K562 (cell line): ENCODE measurements at regions not wholly inside any gene's neighbourhood (a gene's known extent, or its start where the extent isn't known, plus 50 kb on each side); places are given as distances from the start of the nearest gene placed in this dataset.

Experiments used
- ARID2 ChIP-seq: fragments of 450-650 bp; IDR thresholded peaks from 2 replicates; pipeline ENCODE4 v1.6.1; 2017; ENCODE audit warnings: antibody characterized with exemption, mild to moderate bottlenecking
- ASH1L ChIP-seq: fragments of 450-650 bp; IDR thresholded peaks from 2 replicates; pipeline ENCODE4 v1.6.1; 2018; ENCODE audit warnings: borderline replicate concordance, mild to moderate bottlenecking, low read depth; ENCODE audit not compliant: partially characterized antibody
- BRD4 ChIP-seq: fragments of 200-600 bp; sonication (generic); IDR thresholded peaks from 2 replicates; pipeline ENCODE4 v1.6.1; 2017; ENCODE audit warnings: inconsistent platforms
- CTCF ChIP-seq, 3 experiments: IDR thresholded peaks in 2 of 3; conservative IDR thresholded peaks in 1 of 3; 2 replicates each; pipeline ENCODE4 v1.5.1; 2011 to 2012; ENCODE audit warnings: low read length in 3 of 3, mild to moderate bottlenecking in 3 of 3, control low read depth in 2 of 3, improper control_type of control experiment in 1 of 3, inconsistent platforms in 1 of 3, low read depth in 1 of 3, mixed read lengths in 1 of 3, moderate library complexity in 1 of 3; ENCODE audit not compliant: insufficient read depth in 2 of 3
- ESRRA ChIP-seq: fragments of 450-650 bp; IDR thresholded peaks from 2 replicates; pipeline ENCODE4 v1.6.1; 2014; ENCODE audit warnings: low read depth, mild to moderate bottlenecking, moderate library complexity, borderline replicate concordance
- GTF3C2 ChIP-seq: IDR thresholded peaks from 3 replicates; pipeline ENCODE4 v1.6.1; 2011; ENCODE audit warnings: borderline replicate concordance, mild to moderate bottlenecking, moderate library complexity; ENCODE audit not compliant: insufficient read length; ENCODE audit errors: extremely low read depth
- NR0B1 ChIP-seq: fragments of 450-650 bp; IDR thresholded peaks from one replicate; pipeline ENCODE4 v1.6.1; 2018; ENCODE audit warnings: mild to moderate bottlenecking, moderate library complexity; ENCODE audit not compliant: partially characterized antibody
- NUFIP1 ChIP-seq: fragments of 450-650 bp; IDR thresholded peaks from 2 replicates; pipeline ENCODE4 v1.6.1; 2018; ENCODE audit not compliant: partially characterized antibody
- SLC30A9 ChIP-seq: fragments of 250-450 bp; sonication (Bioruptor Pico); IDR thresholded peaks from 2 replicates; pipeline ENCODE4 v1.8.0; 2022; ENCODE audit warnings: mild to moderate bottlenecking, moderate library complexity
- TRIM24 ChIP-seq, 2 experiments: fragments of 450-650 bp; IDR thresholded peaks; 2 replicates each; pipeline ENCODE4 v1.6.1; 2016
- ZBTB26 ChIP-seq: fragments of 450-650 bp; formaldehyde crosslinking; IDR thresholded peaks from 2 replicates; pipeline ENCODE4 v1.4.0; 2022; ENCODE audit warnings: missing genetic modification characterization
- ZC3H11A ChIP-seq: IDR thresholded peaks from 2 replicates; pipeline ENCODE4 v1.6.1; 2012; ENCODE audit warnings: low read depth, low read length, improper control_type of control experiment
- ZEB2 ChIP-seq: fragments of 450-650 bp; IDR thresholded peaks from 2 replicates; pipeline ENCODE4 v1.6.1; 2016
- ZFP1 ChIP-seq: fragments of 450-650 bp; formaldehyde crosslinking; IDR thresholded peaks from 2 replicates; pipeline ENCODE4 v1.4.0; 2020; ENCODE audit warnings: mild to moderate bottlenecking, mixed read lengths
- ZFPM2 ChIP-seq: fragments of 250-450 bp; sonication (Bioruptor Pico); IDR thresholded peaks from 2 replicates; pipeline ENCODE4 v1.5.1; 2022; ENCODE audit warnings: mild to moderate bottlenecking
- ZFX ChIP-seq: sonication (generic); formaldehyde crosslinking; IDR thresholded peaks from 2 replicates; pipeline ENCODE4 v1.8.0; 2022; ENCODE audit warnings: mild to moderate bottlenecking, missing genetic modification reagents, moderate library complexity
- TF ChIP-seq, protein P1 (sequence below): sonication (generic); formaldehyde crosslinking; IDR thresholded peaks from 2 replicates; pipeline ENCODE4 v1.8.1; 2023; ENCODE audit warnings: mild to moderate bottlenecking, missing genetic modification reagents, moderate library complexity
- TF ChIP-seq, protein P2 (sequence below): fragments of 450-650 bp; formaldehyde crosslinking; IDR thresholded peaks from 2 replicates; pipeline ENCODE4 v1.4.0; 2020; ENCODE audit warnings: mild to moderate bottlenecking

DNA sequence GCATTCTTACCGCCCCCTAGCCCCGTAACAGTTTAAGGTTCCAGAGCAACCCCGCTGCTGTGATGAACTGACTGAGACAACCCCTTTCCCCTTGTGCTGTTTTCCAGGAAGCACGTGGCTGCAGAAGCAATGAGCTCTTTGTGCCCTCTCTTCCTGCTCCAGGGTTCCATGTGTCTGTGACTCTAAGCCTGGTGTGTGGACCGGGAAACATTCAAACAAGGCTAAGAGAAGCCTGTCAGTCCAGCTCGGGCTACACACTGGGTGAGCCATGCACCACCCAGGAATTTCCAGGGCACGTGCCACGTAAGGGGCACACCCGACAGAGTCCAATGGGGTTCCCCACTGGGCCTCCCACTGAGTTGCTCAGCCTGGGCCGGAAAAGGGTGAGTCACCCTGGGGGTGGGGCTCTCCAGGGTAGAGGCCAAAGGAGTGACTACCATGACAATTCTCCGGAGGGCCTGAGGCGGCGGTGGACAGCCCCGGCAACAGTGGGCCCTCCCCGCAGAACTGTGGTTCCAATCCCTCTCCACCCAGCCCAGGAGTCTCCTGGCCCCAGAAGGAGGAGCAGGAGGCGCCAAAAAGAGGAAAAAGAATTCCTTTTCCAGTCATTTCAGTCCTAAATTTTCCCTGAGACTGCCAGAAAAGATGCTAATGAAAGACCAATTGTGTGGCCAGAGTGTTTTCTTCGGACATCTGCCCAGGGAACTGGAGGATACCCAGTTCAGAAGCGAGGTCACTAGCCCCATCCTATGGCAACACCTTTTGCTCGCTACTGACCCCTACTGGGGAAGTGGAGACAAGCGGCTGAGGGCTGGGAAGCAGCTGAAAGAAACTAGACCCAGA, 157.8 kb upstream of the SLC1A4 start (continued):
- TF ChIP-seq CTCF (IDR thresholded peaks at IDR 0.05 in 2 of 3, conservative IDR thresholded peaks at IDR 0.05 in 1 of 3; ENCODE audit: insufficient read depth in 2 of 3, low read depth in 1 of 3, low read length in 3 of 3) = peak; percentile 91 to 98 (median 91)
- TF ChIP-seq ZFP1 (CRISPR knock-in tag) = no peak
- 0 out of 2 replicates have a peak, but pooled peaks have one; percentile 23 for TF ChIP-seq ESRRA
- peak; percentile 4 for TF ChIP-seq NUFIP1
- TF ChIP-seq ZEB2 = no peak
- peak; percentile 86 for TF ChIP-seq ZFX (CRISPR knock-in tag)
- TF ChIP-seq SLC30A9 (CRISPR knock-in tag) = no peak
- no peak for TF ChIP-seq ZBTB26 (CRISPR knock-in tag)
- TF ChIP-seq, protein P1, sequence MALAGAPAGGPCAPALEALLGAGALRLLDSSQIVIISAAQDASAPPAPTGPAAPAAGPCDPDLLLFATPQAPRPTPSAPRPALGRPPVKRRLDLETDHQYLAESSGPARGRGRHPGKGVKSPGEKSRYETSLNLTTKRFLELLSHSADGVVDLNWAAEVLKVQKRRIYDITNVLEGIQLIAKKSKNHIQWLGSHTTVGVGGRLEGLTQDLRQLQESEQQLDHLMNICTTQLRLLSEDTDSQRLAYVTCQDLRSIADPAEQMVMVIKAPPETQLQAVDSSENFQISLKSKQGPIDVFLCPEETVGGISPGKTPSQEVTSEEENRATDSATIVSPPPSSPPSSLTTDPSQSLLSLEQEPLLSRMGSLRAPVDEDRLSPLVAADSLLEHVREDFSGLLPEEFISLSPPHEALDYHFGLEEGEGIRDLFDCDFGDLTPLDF (CRISPR knock-in tag) = peak; percentile 20; the same call in 1 of the 2 replicates
- TF ChIP-seq TRIM24 (IDR thresholded peaks at IDR 0.05) = no peak
- TF ChIP-seq NR0B1 = no peak
- TF ChIP-seq ARID2 = no peak
- TF ChIP-seq, protein P2, sequence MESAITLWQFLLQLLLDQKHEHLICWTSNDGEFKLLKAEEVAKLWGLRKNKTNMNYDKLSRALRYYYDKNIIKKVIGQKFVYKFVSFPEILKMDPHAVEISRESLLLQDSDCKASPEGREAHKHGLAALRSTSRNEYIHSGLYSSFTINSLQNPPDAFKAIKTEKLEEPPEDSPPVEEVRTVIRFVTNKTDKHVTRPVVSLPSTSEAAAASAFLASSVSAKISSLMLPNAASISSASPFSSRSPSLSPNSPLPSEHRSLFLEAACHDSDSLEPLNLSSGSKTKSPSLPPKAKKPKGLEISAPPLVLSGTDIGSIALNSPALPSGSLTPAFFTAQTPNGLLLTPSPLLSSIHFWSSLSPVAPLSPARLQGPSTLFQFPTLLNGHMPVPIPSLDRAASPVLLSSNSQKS = no peak
- peak; percentile 81; the same call in 1 of the 2 replicates for TF ChIP-seq ZFPM2 (CRISPR knock-in tag)
- peak; percentile 59 for TF ChIP-seq BRD4
- peak; percentile 43 for TF ChIP-seq ASH1L
- TF ChIP-seq ZC3H11A = no peak
- TF ChIP-seq GTF3C2 = peak; percentile 48
